ENCODE measurements at regions not wholly inside any gene's neighbourhood (a gene's known extent, or its start where the extent isn't known, plus 50 kb on each side); places are given as distances from the start of the nearest gene placed in this dataset.

DNA sequence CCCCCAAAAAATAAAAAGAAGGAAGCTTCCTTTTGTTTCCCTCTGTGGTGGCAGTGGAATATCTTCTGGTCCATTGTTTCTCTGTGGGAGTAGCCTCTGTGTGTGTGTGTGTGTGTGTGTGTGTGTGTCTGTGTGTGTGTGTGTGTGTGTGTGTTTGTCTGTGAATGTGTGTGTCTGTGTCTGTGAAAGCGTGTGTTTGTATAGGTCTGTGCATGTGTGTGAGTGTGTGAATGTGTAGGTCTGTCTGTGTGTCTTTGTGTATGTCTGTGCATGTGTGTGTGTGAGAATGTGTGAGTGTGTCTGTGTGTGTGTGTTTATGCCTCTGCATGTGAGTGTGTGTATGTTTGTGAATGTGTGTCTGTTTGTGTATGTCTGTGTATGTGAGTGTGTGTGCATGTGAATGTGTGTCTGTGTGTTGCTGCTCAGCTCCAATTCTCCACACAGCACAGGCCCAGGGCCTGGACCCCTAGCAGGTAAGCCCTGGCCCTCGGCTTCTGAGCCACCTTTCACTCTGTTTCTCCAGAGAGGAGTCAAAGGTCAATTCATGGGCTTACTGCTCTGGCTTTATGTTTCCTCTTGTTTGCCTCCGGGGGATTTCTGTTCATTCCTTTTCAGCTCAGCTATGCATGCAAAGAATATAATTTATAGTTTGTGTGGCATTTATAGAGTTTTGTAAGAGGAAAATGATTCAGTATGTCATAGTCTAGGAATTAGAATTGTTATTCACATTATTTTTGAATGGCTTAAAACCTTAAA lies 89.8 kb downstream of the UCHL1 start (continued):
- TF ChIP-seq, protein P1, sequence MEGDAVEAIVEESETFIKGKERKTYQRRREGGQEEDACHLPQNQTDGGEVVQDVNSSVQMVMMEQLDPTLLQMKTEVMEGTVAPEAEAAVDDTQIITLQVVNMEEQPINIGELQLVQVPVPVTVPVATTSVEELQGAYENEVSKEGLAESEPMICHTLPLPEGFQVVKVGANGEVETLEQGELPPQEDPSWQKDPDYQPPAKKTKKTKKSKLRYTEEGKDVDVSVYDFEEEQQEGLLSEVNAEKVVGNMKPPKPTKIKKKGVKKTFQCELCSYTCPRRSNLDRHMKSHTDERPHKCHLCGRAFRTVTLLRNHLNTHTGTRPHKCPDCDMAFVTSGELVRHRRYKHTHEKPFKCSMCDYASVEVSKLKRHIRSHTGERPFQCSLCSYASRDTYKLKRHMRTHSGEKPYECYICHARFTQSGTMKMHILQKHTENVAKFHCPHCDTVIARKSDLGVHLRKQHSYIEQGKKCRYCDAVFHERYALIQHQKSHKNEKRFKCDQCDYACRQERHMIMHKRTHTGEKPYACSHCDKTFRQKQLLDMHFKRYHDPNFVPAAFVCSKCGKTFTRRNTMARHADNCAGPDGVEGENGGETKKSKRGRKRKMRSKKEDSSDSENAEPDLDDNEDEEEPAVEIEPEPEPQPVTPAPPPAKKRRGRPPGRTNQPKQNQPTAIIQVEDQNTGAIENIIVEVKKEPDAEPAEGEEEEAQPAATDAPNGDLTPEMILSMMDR (conservative IDR thresholded peaks at IDR 0.05; ENCODE audit: low read depth in 2 of 2) = no peak

DNA sequence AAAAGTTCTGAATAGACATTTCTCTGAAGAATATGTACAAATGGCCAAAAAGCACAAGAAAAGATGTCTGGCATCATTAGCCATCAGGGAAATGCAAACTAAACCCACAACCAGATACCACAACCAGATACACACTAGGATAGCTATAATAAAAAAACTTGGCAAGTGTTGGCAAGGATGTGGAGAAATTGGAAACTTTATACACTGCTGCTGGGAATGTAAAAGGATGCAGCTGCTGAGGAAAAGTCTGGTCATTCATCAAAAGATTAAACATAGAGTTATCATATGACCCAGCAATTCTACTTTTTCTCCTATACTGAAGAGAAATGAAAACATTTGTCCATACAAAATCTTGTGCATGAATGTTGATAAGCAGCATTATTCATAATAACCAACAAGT lies 92.3 kb downstream of the UCHL1 start:
- no peak overlapping the region for H3K27ac Mint-ChIP-seq
- no peaks in the 10 kb centered on the region for H3K79me2 ChIP-seq (replicated peaks; ENCODE audit: insufficient read depth)
- no peak for TF ChIP-seq STAT1 (IDR thresholded peaks at IDR 0.05; ENCODE audit: unreplicated experiment)
- TF ChIP-seq, protein P2, sequence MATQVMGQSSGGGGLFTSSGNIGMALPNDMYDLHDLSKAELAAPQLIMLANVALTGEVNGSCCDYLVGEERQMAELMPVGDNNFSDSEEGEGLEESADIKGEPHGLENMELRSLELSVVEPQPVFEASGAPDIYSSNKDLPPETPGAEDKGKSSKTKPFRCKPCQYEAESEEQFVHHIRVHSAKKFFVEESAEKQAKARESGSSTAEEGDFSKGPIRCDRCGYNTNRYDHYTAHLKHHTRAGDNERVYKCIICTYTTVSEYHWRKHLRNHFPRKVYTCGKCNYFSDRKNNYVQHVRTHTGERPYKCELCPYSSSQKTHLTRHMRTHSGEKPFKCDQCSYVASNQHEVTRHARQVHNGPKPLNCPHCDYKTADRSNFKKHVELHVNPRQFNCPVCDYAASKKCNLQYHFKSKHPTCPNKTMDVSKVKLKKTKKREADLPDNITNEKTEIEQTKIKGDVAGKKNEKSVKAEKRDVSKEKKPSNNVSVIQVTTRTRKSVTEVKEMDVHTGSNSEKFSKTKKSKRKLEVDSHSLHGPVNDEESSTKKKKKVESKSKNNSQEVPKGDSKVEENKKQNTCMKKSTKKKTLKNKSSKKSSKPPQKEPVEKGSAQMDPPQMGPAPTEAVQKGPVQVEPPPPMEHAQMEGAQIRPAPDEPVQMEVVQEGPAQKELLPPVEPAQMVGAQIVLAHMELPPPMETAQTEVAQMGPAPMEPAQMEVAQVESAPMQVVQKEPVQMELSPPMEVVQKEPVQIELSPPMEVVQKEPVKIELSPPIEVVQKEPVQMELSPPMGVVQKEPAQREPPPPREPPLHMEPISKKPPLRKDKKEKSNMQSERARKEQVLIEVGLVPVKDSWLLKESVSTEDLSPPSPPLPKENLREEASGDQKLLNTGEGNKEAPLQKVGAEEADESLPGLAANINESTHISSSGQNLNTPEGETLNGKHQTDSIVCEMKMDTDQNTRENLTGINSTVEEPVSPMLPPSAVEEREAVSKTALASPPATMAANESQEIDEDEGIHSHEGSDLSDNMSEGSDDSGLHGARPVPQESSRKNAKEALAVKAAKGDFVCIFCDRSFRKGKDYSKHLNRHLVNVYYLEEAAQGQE (IDR thresholded peaks at IDR 0.05; ENCODE audit: unreplicated experiment) = no peak
- no peak for TF ChIP-seq NANOG (IDR thresholded peaks at IDR 0.05; ENCODE audit: borderline replicate concordance)
- TF ChIP-seq, protein P1 (conservative IDR thresholded peaks at IDR 0.05; ENCODE audit: low read depth in 2 of 2) = no peak
- no peak for TF ChIP-seq ZNF114 (CRISPR knock-in tag; IDR thresholded peaks at IDR 0.05)
- TF ChIP-seq, protein P3, sequence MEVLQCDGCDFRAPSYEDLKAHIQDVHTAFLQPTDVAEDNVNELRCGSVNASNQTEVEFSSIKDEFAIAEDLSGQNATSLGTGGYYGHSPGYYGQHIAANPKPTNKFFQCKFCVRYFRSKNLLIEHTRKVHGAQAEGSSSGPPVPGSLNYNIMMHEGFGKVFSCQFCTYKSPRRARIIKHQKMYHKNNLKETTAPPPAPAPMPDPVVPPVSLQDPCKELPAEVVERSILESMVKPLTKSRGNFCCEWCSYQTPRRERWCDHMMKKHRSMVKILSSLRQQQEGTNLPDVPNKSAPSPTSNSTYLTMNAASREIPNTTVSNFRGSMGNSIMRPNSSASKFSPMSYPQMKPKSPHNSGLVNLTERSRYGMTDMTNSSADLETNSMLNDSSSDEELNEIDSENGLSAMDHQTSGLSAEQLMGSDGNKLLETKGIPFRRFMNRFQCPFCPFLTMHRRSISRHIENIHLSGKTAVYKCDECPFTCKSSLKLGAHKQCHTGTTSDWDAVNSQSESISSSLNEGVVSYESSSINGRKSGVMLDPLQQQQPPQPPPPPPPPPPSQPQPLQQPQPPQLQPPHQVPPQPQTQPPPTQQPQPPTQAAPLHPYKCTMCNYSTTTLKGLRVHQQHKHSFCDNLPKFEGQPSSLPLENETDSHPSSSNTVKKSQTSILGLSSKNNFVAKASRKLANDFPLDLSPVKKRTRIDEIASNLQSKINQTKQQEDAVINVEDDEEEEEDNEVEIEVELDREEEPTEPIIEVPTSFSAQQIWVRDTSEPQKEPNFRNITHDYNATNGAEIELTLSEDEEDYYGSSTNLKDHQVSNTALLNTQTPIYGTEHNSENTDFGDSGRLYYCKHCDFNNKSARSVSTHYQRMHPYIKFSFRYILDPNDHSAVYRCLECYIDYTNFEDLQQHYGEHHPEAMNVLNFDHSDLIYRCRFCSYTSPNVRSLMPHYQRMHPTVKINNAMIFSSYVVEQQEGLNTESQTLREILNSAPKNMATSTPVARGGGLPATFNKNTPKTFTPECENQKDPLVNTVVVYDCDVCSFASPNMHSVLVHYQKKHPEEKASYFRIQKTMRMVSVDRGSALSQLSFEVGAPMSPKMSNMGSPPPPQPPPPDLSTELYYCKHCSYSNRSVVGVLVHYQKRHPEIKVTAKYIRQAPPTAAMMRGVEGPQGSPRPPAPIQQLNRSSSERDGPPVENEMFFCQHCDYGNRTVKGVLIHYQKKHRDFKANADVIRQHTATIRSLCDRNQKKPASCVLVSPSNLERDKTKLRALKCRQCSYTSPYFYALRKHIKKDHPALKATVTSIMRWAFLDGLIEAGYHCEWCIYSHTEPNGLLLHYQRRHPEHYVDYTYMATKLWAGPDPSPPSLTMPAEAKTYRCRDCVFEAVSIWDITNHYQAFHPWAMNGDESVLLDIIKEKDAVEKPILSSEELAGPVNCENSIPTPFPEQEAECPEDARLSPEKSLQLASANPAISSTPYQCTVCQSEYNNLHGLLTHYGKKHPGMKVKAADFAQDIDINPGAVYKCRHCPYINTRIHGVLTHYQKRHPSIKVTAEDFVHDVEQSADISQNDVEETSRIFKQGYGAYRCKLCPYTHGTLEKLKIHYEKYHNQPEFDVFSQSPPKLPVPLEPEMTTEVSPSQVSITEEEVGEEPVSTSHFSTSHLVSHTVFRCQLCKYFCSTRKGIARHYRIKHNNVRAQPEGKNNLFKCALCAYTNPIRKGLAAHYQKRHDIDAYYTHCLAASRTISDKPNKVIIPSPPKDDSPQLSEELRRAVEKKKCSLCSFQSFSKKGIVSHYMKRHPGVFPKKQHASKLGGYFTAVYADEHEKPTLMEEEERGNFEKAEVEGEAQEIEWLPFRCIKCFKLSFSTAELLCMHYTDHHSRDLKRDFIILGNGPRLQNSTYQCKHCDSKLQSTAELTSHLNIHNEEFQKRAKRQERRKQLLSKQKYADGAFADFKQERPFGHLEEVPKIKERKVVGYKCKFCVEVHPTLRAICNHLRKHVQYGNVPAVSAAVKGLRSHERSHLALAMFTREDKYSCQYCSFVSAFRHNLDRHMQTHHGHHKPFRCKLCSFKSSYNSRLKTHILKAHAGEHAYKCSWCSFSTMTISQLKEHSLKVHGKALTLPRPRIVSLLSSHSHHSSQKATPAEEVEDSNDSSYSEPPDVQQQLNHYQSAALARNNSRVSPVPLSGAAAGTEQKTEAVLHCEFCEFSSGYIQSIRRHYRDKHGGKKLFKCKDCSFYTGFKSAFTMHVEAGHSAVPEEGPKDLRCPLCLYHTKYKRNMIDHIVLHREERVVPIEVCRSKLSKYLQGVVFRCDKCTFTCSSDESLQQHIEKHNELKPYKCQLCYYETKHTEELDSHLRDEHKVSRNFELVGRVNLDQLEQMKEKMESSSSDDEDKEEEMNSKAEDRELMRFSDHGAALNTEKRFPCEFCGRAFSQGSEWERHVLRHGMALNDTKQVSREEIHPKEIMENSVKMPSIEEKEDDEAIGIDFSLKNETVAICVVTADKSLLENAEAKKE (CRISPR knock-in tag; IDR thresholded peaks at IDR 0.05) = no peak
- TF ChIP-seq EZH2 (IDR thresholded peaks at IDR 0.05; ENCODE audit: low read depth, unreplicated experiment) = no peak

More for the DNA sequence above, 92.3 kb downstream of the UCHL1 start:
- H3K4me3 Mint-ChIP-seq = no peak overlapping the region
- ATAC-seq = no peak
- H3F3A ChIP-seq (replicated peaks; ENCODE audit: low read depth) = no peaks in the 10 kb centered on the region
- no peaks in the 10 kb centered on the region for H3K27me3 ChIP-seq (ENCODE audit: insufficient read depth)
- H3K4me2 ChIP-seq = no peak overlapping the region
- no peak overlapping the region for H3K27ac ChIP-seq (ENCODE audit: low read depth)
- peaks cover 30% of the 10 kb centered on the region for H3K9me3 Mint-ChIP-seq
- H4K20me1 ChIP-seq (replicated peaks; ENCODE audit: insufficient read depth) = no peaks in the 10 kb centered on the region
- no peaks in the 10 kb centered on the region for H3K9me2 ChIP-seq (ENCODE audit: insufficient read depth)
- DNase-seq (ENCODE audit: low spot score) = no peak
- H3K27me3 Mint-ChIP-seq (ENCODE audit: insufficient read depth, low read depth, poor library complexity) = peaks cover 1% of the 10 kb centered on the region
- H3K4me1 Mint-ChIP-seq = no peaks in the 10 kb centered on the region; the same call in 2 of the 3 replicates
- no peaks in the 10 kb centered on the region; the same call in 1 of the 2 replicates for H3K4me1 ChIP-seq (ENCODE audit: insufficient read depth)
- H3K4me3 ChIP-seq = no peak overlapping the region
- H3K36me3 ChIP-seq (ENCODE audit: insufficient read depth) = no peaks in the 10 kb centered on the region; the same call in 1 of the 2 replicates
- peaks cover 6% of the 10 kb centered on the region for H3K36me3 Mint-ChIP-seq (ENCODE audit: low read depth)
- no peak overlapping the region for H2AFZ ChIP-seq
